GM19452 (cell line): ENCODE measurements at regions not wholly inside any gene's neighbourhood (a gene's known extent, or its start where the extent isn't known, plus 50 kb on each side); places are given as distances from the start of the nearest gene placed in this dataset.
A peak's percentile ranks its signal among the peaks of the same experiment; 100 is the strongest.

Experiments
- ATAC-seq: cut with Tn5 transposase; IDR thresholded peaks from one replicate; pipeline ENCODE4 v1.9.1; 2021; ENCODE audit not compliant: unreplicated experiment

DNA sequence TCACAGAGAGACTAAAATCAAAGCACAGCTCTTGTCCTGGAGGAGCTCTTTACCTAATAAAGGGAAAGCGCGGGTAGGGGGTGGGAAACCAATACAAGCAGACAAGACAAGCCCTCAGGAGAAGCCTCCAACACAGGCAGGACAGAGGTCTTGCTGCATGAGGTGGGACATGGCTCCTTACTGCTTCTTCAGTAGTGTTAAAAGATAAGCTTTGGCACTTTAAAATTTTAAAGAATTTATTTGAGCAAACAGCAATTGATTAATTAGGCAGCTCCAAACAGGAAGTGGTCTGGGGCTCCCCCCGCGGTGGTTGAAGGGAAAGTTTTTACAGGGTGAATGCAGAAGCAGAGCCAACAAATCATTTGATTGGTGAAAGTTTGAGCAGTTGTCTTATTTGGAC, 50.3 kb upstream of the MACC1 start:
- ATAC-seq: peak; percentile 50

DNA sequence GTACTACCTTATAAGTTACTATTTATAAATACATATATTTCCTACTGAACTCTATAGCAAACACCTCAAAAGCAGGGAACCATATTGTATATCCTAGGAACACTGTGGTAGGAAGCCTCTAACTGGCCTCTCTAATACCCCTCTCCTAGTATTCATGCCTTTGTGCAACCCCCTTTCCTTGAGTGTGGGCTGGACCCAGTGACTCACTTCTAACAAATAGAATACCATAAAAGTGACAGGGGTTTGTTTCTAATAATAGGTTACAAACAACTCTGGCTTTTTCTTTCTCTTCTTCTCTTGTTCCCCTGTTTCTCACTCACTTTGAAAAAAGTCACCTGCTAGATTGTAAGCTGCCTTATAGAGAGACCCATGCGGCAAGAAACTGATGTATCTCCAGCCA, 51.6 kb upstream of the MACC1 start:
- no peak for ATAC-seq

DNA sequence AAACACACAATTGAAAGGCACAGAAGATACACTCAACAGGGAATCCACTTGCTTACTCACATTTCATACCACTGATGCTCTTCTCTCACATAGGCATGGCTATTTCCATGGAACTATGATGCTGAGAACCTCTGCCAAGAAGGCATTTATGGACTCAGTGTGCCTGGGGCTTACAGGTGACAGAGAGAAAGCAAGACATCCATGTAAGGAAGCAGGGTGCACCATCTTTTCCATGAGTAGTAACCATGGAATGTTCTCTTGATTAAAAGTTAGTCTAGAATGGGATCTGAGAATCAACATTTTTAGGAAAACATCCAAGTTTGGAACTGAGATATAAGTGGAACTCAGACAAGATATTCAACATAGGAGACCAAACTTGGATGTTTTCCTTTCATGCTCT, 52.5 kb upstream of the MACC1 start:
- ATAC-seq: no peak

DNA sequence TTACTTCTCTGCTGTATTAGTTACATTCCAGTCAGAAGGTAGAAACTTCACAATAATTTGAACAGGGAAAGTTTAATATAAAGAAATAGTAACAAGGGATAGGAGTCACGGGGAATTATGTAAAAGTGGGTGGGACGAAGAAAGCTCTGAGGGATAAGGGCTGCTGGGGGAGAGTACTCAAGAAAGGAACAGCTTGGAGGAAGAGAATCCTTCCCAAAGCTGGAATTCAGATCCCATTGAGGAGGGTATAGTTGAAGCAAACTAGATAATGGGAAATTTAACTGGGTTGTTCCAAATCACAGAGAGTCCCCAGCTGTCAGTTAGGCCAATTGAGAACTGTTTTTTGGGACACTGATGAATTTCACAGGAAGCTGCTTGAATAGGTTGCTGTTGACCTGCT, 53.2 kb upstream of the MACC1 start:
- ATAC-seq: no peak

DNA sequence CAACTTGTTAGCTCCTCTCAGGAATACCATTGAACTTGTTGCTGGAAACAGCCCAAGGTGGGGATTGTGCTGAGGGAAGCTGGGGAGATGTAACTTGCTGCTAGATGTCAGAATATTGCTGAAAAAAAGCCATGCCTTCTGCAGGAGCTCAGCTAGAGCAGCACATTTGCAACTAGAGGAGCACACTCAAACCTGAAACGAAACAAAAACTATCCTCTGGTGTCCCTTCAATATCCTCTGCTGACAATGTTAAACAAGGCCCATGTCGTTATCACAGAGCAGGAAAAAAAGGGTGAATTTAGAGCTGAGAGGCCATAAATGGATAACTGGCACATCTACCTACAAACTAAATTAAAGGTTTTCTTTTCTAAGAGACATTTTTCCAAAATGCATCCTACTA, 53.7 kb upstream of the MACC1 start:
- ATAC-seq: peak; percentile 88

DNA sequence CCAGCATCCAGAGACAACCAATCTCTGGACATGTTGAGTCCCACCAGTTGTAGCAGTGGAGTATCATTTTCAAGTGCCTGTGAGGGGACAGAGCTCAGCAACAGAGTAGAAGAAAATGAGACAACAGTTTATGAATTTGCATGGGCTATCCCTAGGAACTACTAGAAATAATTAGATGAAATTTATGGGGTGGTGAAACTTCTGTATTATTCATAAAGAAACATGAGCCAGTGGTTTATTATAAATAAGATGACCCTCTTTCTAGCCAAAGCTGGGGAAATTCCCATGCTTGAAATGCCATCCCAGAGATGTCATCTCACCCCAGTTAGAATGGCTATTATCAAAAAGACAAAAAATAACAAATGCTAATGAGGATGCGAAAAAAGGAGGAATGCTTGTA, 55.1 kb upstream of the ITGB8 start:
- no peak for ATAC-seq

DNA sequence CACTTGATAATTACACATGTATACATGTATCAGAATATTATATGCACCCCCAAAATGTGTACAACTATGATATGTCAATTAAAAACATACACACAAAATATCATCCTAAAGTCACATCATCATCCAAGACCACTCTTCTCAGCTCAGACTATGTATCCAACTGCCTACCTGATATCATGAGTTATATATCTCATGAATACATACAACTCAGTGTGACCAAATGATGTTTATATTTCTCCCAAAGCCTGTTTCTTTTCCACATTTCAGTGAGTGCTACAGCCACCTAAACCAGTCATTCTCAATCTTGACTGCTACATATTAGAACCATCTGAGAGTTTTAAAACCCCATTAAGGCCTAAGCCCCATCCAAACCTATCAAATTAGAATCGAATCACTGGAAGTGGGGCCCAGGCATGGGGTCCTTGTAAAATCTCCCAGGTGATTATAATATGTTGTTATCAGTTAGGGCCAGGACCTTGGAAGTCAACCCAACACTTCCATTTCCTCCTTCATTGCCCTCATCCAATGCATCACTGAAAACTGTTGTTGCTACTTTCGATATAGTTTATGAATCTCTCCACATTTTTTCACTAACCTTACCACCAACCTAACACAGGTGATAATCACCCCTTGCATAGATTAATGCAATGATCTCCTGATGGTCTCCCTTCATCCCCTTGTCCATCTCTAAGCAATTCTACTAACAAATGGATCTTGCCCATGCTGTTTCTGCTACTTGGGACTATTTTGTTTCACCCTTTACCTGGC, 53.8 kb upstream of the ITGB8 start:
- no peak for ATAC-seq

DNA sequence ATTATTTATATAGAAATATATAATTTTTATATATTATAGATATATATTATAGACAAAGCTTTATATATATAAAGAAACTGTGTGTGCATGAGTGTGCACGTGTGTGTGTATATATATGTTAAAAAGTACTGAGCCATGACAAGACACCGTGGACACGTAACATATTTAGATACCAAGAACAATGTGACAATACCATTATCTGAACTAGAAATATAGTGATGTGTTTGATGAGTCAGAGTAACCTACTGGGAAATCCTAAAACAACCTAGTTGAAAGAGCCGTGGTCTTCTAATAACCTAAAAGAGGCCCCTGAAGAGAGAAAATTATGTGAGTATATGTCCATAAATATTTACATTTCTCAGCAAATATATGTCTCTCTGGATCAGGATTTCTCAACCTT, 50.7 kb upstream of the ITGB8 start:
- ATAC-seq: no peak

DNA sequence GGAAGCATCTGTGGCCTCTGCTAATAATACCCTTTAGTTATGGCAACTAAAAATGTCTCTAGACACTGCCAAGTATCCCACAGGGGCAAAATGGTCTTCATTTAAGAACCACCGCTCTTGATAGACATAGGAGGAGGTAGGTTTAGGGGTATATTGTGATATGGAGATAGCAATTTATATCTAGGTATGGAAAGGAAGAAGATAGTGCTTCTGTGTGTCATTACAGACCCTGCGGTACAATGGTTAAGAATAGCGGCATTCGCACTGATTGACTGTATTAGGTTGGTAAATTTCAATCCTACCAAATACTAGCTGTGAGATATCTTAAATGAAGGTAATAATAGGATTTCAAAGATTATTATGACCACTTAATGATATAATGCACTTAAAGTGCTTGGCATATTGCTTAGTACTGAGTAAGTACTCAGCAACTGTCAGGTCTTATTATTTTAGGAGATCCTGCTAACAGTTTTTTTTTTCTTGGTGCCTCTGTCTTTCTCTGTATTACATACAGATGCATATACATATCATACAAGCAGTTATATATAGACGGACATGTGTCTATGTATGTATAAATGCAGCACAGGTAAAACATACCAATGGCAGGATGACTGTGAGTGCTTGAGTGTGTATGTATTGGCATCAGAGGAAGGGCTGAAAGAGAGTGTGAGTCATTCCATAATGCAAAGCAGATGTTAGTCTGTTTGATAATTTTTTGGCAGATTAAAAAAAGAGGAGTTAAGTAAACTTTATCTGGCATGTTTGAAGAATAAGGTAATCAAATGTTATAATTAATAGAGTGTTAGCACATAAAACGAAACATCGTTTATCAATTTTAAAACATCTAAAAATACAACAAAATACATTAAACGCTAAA, 50.0 kb upstream of the ITGB8 start:
- ATAC-seq: no peak
